GM21723 (cell line): ENCODE measurements at regions not wholly inside any gene's neighbourhood (a gene's known extent, or its start where the extent isn't known, plus 50 kb on each side); places are given as distances from the start of the nearest gene placed in this dataset.
"Not testable (repeated sequence)": the region's sequence is repeated elsewhere in the genome, so short reads cannot be mapped to it uniquely, and the experiment has no call there.

ENCODE experiments used
- ATAC-seq: cut with Tn5 transposase; IDR thresholded peaks from one replicate; pipeline ENCODE4 v1.9.1; 2021; ENCODE audit warnings: mild to moderate bottlenecking, moderate library complexity; ENCODE audit not compliant: unreplicated experiment

DNA sequence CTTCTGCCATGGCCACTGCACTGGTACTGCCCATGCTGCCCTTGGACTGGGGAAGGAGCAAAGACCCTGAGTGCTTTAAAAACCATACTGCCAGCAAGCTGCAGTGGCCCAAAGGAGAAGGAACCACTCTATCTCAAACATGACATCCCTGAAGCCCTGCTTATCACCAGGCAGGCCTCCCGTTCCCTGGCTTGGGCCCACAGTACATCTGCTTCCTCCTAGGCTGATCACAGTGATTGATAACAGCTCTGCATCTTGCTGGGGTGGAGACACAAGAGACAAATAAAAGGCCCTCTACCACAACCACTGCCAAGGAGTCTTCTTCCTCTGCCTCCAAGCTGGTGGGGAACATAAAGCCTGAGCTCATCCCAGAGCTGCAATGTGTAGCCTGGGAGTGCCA lies 567.5 kb downstream of the TRHDE start:
- ATAC-seq = no peak

DNA sequence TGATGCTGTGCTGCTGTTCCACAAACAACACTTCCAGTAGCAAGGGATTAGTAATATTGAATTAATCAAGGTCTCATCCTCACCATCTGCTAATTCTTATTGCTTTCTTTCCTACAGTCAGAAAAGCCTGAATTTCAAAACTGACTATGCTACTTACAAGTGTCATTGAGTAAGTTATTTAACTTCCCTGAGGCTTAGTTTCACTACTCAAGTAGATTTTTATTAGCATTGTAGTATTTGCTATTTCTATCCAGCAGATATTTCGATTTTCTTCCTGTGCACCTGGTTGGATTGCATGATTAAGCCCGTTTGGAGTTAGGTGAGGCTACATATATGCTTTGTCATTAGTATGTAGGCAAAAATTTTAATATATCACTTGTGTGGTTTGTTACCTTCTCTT lies 591.5 kb downstream of the TRHDE start:
- ATAC-seq = no peak

GRCh38 chr12:72865921-72866320 lies 593.8 kb downstream of the TRHDE start:
- ATAC-seq = no peak

- ATAC-seq = no peak
These were observed 596.9 kb downstream of the TRHDE start for GRCh38 chr12:72869024-72869423.

DNA sequence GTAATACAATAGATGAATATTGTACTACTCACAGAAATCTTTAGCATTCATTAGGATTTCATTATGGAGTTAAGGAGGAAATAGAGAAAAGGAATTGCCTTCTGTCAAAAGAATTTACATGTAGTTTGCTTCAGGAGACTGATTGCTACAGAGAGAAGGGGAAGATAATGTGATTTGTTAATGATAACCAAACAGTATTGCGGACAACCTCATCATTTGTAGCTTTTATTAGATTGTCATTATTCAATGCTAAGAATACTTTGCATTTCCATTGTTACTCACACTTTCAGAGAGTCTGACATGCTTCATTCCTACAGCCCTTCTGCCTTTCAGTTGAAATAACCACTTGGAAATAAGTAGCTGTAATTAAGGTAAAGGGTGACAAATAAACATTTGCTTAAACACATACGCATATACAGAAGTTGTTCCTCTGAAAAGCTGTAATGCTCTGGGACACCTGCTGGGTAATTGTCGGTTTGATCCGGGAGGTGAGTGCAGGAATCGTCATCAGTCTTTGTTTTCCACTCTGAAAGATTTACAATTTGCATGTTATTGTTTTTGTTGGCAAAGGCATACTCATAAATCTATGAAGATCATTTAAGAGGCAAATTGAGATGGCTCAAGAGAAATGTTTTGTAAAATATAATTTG lies 600.2 kb downstream of the TRHDE start:
- no peak for ATAC-seq

- no peak for ATAC-seq
These were observed 600.8 kb downstream of the TRHDE start for GRCh38 chr12:72872996-72873395.

DNA sequence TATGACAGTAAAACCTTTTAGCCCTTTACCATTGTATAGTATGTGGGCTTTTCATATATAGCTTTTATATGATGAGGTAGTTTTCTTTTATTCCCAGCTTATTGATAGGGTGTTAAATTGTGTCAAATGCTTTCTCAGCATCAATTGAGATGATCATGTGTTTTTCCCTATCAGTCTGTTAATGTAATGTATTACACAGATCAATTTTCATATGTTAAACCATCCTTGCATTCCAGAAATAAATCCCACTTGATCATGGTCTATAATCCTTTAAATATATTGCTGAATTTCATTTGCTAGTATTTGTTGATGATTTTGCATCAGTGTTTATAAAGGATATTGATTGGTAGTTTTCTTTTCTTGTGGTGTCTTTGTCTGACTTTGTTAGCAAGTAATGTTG lies 603.9 kb downstream of the TRHDE start:
- ATAC-seq = no peak

DNA sequence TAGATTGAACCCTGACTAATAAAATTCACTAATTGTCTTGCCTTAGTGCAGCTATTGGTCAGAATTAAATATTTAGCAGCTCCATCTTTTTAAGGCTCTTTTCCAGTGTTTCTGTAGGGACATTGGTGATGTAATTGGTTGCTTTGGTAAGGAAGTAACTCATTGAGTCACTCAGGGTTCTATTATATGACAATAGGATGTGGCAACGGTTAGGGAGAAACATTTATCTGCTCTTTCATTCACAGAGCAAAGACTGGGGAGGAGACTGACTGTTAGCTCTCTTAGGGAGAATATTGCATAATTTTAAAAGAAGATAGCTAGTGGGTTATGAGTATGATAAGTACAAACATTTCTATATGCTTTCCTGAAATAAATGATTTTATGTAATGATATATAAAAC lies 616.5 kb downstream of the TRHDE start:
- no peak for ATAC-seq

GRCh38 chr12:72889791-72890190 lies 617.6 kb downstream of the TRHDE start:
- no peak for ATAC-seq

DNA sequence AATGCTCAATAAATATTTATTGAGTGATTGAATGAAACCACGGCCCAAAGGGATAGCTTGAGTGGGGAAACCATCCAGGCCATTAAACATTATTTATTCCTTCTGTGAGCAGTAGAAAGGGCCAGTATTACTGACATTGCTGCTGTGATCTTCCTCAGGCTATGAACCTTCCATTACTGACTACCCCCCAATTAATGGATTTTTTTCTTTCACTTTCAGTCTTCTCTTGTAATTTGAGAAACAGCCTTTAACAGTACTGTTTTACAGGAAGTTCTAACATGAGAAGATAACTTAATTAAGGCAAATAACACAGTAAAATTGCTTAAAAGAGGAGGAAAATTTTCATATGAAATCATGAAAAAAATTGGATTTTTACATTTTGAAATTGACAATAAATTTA lies 629.5 kb downstream of the TRHDE start:
- ATAC-seq = no peak

DNA sequence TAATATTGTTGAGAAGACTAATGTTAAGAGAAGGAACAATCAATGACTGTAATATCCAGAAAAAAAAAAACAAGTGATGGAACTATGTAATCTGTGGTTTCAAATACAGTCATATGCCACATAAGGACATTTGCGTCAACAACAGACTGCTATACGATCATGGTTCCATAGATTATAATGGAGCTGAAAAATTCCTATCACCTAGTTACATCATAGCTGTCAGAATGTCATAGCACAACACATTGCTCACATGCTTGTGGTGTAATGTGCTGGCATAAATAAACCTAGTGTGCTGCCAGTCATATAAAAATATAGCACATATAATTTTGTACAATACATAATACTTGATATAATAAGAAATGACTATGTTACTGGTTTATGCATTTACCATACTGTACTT lies 653.5 kb downstream of the TRHDE start:
- ATAC-seq = no peak

DNA sequence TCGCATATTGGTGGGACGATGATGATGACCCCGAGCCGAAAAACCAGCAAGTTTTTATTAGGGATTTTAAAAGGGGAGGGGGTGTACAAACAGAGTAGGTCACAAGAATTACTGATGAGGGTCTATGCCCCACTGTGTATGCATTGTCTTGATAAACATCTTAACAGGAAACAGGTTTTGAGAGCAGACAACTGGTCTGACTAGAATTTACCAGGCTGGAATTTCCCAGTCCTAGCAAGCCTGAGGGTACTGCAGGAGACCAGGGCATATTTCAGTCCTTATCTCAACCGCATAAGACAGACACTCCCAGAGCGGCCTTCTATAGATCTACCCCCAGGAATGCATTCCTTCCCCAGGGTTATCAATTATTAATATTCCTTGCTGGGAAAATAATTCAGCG lies 659.7 kb downstream of the TRHDE start:
- ATAC-seq = not testable (repeated sequence)

- ATAC-seq = no peak
These were observed 665.3 kb downstream of the TRHDE start for GRCh38 chr12:72937486-72937885.

DNA sequence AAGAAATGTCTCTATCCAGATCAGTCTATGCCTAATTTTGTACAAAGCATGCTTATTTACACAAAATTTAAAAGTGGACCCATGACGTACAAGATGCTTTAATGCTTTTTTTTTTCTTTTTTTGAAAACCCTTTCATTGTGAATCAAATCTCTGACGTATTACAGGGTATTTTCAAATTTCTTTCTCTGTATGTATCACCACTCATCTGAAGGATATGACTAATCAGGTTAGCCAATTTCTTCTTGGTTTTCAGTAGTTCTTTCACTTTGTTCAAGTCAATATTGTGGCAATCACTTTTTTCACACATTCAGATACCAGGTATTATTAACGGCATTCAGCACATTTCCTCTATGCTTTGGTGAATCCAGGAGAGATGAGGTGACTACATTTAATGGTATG lies 685.3 kb downstream of the TRHDE start:
- no peak for ATAC-seq

DNA sequence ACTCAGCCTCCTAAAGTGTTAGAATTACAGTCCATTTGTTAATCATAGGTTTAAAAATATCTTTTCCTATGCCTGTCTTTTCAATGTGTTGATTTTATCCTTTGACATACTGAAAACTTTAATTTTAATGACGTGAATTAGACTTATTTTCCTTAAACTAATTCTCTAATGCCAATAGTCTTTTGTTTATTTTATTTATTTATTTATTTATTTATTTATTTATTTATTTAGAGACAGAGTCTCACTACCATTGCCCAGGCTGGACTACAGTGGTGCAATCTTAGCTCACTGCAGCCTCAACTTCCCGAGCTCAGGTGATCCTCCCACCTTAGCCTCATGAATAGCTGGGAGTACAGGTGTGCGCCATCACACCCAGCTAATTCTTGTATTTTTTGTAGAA lies 694.5 kb downstream of the TRHDE start:
- no peak for ATAC-seq

- no peak for ATAC-seq
These were observed 702.9 kb downstream of the TRHDE start for GRCh38 chr12:72974954-72975555.

- ATAC-seq = no peak
These were observed 706.8 kb downstream of the TRHDE start for GRCh38 chr12:72978999-72979398.

DNA sequence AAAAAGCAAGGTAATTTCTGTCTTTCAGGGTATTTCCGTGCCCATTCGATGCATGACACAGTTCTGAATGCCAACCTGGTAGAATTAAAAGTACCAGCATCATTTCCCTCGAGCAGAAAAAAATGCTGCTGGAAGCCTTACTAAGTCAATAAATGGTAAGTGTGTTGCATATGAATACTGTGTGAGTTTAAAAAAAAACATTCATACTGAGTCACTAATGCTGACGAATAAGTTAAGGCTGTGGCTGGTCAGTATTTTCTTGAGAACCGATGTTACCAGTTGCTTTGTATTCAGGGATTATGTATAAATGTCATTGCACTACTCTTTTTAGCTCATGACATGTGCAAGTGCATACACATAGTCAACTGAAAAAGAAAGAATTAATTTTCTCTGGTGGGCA lies 710.2 kb downstream of the TRHDE start:
- ATAC-seq = no peak

DNA sequence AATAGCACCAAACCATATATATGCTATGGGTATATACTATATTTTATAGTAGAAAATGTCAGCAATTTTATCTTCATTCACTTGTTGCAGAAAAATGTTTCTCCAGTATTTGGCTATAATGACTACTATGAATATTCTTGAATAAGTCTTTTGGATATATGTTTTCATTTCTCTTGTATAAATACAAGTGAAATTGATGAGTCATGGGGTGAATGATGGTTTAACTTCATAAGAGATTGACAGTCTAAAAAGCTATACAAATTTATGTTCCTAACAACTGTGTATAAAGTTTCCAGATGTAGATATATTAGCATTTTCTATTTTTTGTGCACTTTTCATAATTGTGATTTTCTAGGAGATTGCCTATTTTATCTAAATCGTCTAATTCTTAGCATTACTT lies 714.8 kb downstream of the TRHDE start:
- no peak for ATAC-seq

DNA sequence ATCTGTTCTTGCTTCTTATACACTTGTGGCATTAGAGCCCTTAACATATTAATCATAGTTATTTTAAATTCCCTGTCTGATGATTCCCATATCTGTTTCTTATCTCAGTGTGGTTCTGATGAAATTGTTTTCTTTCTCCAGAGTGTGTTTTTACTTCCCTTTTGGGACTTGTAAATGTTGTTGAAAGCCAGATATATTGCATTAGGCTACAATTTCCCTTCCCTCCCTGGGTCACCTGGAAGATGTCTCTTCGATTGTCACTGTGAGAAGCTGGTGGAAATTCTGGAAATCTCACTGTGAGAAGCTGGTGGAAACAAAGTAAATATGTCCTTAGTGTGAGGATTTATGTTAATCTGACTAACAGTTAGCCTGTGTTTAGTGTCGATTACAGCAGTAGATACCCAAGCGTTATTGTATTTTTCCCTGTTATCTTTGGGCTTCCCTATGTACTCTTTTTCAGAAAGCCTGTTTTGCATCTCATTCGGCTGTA lies 717.3 kb downstream of the TRHDE start:
- no peak for ATAC-seq

GRCh38 chr12:72995029-72995428 lies 722.9 kb downstream of the TRHDE start:
- ATAC-seq = not testable (repeated sequence)

DNA sequence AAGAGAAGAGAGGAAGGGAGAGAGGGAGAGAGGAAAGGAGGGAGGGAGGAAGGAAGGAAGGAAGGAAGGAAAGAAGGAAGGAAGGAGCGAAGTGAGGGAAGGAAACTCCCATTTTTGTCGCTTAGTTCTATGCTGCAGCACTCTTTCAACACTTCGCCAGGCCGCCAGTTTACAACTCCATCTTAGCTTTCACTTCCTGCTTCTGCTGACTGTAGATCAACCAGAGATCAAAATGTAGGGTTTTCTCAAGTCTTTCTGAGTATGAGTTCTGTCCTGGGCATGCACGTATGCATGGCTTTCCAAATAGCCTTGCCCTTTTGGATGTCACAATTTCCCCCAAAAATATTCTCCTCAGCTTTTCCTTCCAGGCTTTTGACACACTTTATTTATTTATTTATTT lies 723.4 kb downstream of the TRHDE start:
- ATAC-seq = no peak

GRCh38 chr12:73001806-73002205 lies 729.6 kb downstream of the TRHDE start:
- ATAC-seq = not testable (repeated sequence)
